HG02642 (cell line): ENCODE measurements at regions not wholly inside any gene's neighbourhood (a gene's known extent, or its start where the extent isn't known, plus 50 kb on each side); places are given as distances from the start of the nearest gene placed in this dataset.
"Not testable (repeated sequence)": the region's sequence is repeated elsewhere in the genome, so short reads cannot be mapped to it uniquely, and the experiment has no call there.

Experiments used
- ATAC-seq: cut with Tn5 transposase; IDR thresholded peaks from one replicate; pipeline ENCODE4 v1.9.1; 2021; ENCODE audit warnings: mild to moderate bottlenecking; ENCODE audit not compliant: unreplicated experiment, poor library complexity

DNA sequence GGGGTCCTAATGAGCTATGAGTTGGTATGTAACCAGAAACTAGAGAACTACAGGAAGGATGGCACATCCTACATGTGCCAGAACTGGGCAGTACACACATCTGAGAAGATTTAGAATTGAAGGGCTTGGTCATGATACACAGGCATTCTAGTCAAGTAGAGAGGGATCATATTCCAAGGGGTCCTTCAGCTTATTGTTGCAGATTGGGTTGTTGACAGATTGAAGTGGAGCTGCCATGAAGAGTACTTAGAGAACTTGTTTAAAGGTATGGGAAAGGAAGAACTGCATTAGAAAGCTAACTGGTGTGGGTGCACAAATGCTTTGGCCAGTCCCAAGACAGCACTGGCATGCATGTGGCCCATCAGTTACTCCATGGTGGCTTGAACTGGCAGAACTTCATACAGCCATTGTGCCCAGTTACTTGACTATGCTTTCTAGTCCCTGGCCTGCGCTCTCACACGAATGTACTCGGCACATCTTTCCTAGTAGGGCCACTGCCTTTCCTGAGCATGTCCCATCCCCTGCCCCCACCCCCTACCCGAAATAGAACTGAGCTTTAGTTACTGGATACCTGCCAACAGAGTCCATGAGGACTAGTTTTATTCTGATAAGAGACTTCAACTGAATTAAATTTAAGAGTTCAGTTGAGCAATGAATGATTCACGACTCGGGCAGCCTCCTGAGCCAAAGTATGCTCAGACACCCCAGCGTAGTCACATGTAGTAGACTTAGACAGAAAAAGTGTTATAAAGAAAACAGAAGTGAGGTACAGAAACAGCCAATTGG, 64.0 kb downstream of the CCNG2 start:
- no peak for ATAC-seq

DNA sequence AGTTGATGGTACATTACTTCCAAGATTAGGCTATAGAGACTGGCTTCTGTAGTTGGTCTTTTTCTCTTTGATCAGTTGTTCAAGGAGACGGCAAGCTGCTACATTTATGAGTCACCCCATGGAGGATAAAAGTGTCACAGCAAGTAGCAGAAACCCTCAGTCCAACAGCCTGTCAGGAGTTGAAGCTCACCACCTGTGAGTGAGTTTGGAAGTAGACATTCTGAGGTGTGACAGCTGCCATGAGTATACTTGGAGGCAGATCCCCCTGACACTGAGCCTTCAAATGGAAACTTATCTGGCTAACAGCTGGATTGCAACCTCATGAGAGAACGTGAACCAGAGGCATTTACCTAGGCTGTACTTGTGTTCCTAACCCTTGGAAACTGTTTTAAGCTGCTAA, 68.0 kb downstream of the CCNG2 start:
- no peak for ATAC-seq

DNA sequence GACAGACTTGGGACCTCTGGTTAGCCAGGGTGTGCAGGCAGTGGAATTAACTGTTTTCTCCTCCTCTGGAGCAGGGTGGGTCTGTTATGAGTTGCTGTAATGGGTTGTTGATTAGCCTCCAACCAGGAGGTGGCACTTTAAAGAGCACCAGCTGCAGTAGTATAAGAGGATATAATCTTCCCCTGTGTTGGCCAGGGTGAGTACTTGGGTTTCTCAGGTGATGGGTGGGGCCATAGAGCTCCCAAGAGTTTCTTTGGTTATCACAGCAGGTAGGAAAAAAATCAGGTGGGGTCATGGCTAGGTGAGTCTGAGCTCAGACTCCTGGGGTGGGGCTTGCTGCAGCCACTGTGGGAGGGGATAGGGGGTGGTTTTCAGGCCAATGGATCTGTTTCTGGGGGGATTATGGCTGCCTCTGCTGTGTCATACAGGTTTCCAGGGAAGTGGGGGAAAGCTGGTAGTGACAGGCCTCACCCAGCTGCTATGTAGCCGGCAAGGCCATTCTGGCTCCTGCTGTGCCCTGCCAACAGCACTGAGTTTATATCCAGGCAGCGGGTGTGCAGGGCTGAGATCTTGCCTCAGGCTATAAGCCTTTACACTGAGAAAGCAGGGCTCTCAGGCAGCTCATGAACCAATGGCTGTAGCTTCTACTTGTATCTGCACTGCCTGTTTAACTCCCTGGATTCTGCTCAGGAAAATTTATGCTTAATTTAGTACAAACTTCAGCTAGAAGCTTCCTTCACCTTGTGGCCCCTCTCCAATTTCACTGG, 70.1 kb downstream of the CCNG2 start:
- ATAC-seq = no peak

DNA sequence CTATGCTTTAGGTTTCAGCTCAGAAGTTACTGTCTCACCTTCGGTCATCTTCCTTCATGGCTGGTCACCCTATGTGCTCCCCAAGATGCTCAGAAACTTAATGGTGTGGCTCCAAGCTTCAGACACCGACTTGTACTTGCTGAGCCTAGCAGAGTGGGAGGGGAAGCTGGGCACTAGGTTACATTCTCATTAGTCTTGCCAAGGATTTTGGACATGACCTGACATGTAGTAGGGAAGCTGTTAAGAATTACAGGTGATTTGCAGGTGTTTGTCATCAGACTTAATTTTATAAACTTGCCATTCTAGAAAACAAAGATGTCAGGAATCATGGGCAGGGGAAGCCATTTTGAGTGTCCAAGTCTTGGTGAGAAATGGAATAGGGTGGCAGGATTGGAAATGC, 72.4 kb downstream of the CCNG2 start:
- no peak for ATAC-seq

DNA sequence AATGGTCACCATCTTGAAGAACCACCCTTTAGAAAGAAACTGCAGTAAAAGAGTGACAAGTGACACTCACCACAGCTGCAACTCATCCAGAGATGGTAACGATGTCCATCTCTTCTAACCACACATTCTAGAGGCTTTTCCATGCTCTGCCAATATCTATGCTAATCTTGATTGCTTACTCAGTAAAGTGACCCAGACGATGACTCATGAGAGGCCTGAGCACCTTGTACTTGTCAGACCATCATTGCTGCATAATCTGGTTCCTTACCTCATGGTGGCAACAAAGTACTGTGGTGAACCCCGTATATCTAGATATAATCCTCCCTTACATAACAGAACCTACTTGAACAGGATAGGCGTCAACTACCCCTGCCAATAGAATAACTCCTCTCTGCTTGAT, 75.6 kb downstream of the CCNG2 start:
- ATAC-seq = no peak

DNA sequence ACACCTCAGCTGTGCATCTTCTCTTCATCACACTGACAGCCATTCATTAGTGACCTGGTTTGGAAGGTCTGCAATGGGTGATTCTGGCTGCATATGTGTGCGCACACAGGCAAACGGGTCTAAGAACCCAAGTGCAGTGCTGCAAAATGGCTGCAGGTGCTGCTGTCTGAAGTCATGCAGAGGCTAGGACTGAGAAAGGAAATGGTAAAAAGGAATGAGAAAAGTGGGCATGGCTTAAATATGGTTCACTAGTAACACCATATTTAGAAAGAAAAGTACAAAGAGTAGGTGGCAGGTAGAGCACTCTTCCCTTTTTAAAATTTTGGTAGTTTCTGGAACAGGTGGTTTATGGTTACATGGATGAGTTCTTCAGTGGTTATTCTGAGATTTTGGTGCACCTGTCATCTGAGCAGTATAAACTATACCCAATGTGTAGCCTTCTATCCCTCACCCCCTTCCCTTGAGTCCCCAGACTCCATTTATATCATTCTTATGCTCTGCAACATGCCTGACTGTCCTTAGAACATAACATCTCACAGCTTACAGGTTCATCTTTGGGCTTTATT, 78.4 kb downstream of the CCNG2 start:
- ATAC-seq = peak; percentile 60

DNA sequence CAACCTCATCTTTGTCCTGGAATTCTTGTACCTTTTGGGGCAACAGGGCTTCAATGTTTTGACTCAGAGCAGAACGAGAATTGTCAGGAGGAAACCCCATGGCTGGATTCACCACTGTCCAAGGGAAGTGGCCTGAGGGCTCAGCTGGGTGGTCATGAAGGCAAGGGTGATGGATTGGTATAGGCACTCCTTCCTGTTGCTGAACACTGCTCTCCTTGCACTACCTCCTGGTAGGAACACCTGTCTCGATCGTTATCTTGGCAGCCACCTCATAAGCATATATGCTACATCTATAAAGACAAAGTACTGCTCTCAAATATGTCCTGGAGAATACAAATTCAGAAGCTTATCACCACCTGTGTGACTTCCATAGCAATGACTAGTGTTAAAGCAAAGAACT, 79.8 kb downstream of the CCNG2 start:
- ATAC-seq = no peak

DNA sequence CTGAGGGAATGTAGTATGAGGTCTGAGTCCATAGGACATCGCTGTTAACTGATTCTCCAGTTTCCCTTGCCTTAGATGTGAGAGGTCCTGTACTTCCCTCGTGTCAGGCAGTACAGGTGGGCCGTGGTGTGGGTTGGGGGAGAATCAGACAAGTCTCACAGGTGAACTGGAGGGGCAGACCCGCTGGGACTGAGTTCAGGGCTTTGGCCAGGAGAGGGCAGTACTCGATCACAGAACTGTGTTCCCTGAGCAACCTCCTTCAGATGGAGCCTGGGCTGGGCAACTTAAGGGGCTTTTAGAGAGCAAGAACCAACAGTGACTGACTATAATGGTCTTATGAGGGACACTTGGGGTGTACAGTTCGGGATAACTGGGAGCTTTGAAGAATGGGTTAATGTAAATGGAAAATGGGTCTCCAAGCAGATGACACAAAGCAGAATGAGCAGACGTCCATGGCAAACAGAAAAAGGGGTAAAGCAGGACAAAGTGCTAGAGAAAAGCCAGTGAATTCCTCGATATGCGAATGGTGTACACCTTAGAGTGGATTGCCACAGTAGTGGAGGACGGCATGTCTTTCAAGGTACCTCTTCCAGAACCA, 83.6 kb downstream of the CCNG2 start:
- no peak for ATAC-seq

DNA sequence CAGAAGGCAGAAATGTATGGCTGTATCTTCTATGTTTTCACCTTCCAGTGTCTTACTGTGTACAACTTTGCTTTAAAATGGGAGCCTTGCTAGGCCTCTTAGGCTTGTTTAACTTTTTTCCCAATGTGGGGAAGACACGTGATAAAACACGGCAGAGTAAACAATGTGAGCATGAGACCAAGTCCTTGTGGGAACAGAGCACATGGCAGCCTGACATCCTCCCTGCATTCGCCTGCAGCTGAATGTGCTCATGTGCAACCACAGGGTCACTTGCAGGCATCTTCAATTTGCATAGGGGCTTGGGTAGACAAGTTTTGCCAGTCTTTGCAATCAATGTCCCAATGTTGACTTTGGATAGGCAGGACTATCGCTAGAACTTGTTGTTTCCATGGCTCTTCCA, 91.8 kb downstream of the CCNG2 start:
- no peak for ATAC-seq

DNA sequence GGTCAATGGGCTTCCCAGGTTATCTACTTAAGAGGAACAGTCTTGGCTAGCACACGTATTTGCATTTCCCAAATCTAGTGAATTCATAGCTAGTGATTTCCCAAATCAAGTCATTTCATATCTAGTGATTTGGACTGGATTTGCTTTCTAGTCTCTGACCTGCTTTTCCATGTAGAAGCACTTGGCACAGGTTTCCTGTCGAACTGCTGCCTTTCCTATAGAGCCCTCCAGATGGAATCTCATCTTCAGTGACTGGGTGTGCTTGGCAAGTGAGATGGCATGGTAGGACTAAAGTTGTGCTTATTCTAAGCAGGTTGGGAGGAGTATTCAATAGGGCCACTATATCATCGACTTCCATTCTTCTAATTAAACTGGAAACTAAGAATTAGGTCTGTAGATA, 94.7 kb downstream of the CCNG2 start:
- no peak for ATAC-seq

DNA sequence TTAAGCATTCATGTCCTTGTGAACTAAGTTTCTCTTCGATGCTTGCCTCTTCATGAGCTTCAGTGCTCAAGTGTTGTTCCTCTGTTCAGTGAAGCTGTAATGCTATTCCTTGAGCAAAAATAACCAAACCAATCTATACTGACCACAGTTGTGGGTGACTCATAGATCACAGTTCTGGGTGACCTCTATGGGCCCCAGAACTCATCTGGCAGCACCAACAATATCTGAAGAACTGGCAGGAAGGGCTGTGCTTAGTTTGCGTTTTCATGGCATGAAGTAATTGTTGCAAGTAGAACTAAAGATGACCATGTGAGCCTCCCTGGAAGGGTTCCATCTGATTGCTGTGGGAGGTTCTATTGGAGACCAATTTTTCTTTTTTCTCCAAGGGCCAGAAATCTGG, 106.2 kb downstream of the CCNG2 start:
- no peak for ATAC-seq

DNA sequence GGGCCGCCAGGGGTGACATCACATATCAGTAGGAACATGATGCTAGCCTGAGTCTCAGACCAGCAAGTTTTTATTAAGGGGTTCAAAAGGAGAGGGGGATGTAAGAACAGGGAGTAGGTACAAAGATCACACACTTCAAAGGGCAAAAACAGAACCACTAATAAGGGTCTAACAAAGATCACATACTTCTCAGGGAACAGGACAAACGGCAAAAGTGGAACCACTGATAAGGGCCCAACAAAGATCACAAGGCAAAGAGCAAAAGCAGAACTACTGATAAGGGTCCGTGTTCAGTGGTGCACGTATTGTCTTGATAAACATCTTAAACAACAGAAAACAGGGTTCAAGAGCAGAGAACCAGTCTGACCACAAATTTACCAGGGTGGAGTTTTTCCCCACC, 107.0 kb downstream of the CCNG2 start:
- ATAC-seq = not testable (repeated sequence)

DNA sequence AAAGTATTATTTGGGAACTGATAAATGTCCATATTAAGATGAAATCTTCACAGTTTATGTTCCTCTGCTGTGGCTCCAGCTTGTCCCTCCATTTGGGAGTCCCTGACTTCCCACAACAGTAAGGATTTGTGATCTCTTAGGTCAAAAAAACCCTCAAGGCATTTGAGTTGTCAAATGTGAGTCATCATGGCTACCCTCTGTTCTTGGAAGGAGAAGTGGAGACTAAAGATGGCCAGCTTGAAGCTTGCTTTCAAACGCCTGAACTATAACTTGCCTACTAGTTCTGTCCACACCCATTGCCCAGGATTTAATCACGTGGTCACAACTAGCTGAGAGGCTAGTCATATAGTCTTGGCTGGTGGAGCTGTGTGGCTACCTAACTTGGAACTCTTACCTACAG, 107.8 kb downstream of the CCNG2 start:
- ATAC-seq = no peak

DNA sequence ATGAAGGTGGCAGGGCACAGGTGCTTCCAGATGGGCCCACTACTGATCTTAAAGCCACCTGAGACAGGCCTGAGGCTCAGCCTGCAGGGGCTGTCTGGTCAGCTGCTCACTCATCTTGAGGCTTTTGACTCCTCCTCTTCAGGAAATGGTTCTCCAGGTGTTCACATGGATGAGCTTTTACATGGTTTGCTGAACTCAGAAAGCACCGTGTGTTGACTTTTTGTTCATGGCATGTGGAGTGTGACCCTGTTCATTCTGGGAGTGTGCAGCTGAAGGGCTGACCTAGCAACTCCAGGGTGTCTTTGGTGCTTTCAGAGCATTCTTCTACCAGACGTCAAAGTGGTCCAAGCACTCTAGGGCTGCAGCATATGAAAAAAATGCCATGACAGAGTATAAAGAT, 111.1 kb downstream of the CCNG2 start:
- ATAC-seq = no peak

DNA sequence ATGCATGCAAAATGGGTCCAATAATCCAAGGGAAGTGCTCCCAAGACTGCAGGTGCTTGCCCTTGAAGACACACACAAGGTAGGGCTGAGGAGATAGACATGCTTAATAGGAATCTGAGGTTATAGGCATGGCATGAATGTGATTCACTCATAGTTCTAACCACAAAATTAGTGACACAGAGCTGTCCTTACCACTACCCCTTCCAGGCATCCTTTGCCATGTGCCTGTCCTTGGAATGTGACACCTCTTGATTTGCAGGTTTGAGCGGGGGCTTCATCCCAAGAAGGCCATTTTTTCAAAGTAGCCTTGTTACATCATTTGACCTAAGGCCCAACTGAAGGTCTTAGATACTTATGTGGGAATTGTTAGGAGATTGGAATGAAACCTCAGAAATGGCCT, 112.5 kb downstream of the CCNG2 start:
- ATAC-seq = no peak

DNA sequence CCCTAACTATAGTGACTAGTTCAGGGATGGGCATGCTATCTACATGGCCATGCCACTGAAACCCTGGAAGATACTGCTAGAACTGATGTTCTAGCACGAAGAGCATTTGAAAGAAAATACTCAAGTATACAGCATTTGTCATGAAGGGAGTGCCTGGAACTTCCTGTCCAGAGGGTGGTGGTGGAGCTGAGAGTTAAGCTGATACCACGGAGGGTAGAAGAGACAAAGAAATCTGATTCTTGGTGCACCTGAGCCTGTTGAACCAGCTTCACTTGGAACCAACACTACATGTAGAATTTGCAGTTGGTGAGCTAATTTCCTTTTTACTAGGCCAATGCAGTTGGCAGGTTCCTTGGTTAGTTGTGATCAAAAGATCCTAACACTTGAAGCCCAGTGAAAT, 116.4 kb downstream of the CCNG2 start:
- ATAC-seq = no peak

DNA sequence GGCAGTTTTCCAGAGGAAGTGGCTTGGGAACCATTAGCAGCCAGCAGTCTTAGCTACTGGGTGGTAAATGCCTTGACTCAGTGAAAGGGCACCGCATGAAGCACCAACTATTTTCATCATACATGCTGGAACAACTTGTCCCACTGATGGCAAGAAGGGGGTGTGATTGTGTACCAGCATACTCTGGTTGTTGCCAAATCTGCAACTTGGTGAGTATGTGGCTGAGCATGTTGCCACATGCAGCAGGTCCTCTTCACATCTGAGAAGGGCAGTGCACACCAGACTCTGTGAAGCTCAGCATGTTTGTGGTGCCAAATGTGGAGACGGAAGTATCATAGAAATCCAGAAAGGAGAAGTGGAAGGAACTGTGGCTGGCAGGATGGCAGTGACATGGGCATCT, 122.1 kb downstream of the CCNG2 start:
- ATAC-seq = not testable (repeated sequence)

DNA sequence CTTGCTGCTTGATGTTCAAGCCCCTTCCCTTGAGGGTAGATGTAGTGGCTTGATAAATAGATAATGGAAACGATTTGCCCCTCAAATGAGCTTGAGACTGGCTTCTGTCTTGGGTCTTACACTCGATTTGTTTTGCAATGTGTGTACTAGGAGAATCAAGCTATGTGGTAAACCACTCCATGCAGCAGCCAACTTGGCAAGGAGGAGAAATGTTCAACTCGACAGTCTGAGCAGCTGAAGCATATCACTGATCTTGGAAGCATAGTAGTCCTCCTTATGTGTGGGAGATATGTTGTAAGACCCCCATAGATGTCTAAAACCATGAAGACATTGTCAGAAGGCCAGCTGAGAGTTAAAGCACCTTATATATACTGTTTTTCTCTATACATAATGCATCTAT, 125.3 kb downstream of the CCNG2 start:
- no peak for ATAC-seq

DNA sequence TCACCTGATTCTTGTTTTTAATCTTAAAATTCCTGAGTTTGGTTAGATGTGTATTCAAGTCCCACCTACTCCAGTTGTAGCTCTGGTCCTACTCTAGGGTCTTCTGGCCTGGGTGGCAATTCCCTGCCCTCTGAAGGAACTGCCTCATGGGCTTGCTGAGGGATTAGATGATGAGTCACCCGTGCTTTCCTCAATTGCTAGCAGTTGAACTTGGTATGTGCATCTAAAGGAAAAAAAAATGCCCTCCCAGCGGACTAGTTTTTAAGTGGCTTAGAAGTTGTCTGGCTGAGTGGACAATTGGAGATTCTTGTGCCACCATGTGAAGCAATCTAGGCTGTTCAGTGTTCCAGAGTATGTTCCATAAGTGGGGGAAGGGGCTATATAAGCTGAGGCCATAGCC, 127.0 kb downstream of the CCNG2 start:
- no peak for ATAC-seq

DNA sequence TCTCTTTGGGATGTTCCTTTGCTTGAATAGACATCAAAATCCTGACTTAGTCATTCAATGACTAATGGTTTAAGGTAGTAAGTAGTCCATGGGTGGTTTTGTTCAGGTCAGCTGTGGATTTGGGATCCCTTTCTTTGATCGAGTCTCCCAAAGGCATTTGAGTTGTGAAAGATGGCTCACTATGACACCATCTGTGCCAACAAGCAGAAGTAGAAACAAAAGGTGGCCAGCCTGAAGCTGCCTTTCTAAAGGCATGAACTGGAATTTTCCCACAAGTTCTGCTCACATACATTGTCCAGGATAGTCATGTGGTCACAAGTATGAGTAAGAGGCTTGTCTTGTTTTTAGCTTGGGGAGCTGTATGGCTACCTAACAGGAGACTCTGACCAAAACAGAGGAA, 129.9 kb downstream of the CCNG2 start:
- ATAC-seq = no peak

DNA sequence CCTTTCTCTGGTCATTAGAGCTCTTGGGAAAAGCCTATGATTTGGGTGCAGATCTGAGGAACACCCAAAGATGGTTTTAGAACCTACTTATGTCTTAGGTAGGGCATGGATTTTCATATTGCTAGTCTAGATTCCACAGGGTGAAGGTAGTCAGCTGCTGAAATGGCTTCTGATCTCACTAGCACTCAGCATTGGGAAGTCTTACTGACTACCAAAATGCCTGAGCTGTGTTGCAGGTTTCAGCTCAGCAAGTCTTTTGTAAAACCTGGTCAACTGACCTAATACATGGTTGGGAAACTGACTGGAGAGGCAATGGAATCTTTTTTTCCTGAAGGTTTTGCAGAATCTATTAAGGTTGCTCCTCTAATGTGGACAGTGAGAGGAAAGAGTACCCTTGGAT, 136.4 kb downstream of the CCNG2 start:
- no peak for ATAC-seq
